K562 (cell line): ENCODE measurements at regions not wholly inside any gene's neighbourhood (a gene's known extent, or its start where the extent isn't known, plus 50 kb on each side); places are given as distances from the start of the nearest gene placed in this dataset.

Experiments used
- ATAC-seq: fragments of 200-7000 bp; cut with Tn5 transposase; 3 replicates; pipeline ENCODE4 v1.9.1; 2020; ENCODE audit warnings: moderate library complexity
- BruUV-seq: library from RNA; stranded (reverse); fragments of 400-500 nt; replicated peaks from 2 replicates; lab custom pipeline; 2021; lab: Mats Ljungman, UMichigan
- CTCF ChIA-PET: fragments of 300-600 bp; formaldehyde crosslinking; extraction: SDS; loops from one replicate; lab custom pipeline; 2021; ENCODE audit warnings: low intra/inter-chr PET ratio; lab: Yijun Ruan, JAX
- POLR2A ChIA-PET: fragments of 300-600, 350-650 bp; sonication (Branson Sonifier 250); formaldehyde crosslinking; extraction: SDS; loops from one replicate; lab custom pipeline; 2021; ENCODE audit warnings: antibody characterized with exemption, inconsistent platforms; lab: Yijun Ruan, JAX
- DNase-seq, 4 experiments: peaks; one replicate each; pipeline versions ENCODE4 v3.0.0 to v3.0.0-alpha.2; 2011 to 2018; ENCODE audit warnings: low spot score in 3 of 4, mixed read lengths in 3 of 4; ENCODE audit errors: extremely low read depth in 1 of 4
- FAIRE-seq: peaks from 2 replicates; lab custom pipeline; 2011; peaks lifted over from hg19 to GRCh38; lab: Jason Lieb, UNC
- H2AFZ ChIP-seq: 2 replicates; pipeline ENCODE4 v1.6.0; 2011; ENCODE audit warnings: low read depth, low read length, control low read depth, inconsistent platforms
- H3K27ac ChIP-seq: fragments of 200-600 bp; 3 replicates; pipeline ENCODE4 v1.8.0; 2011; ENCODE audit warnings: low read depth, mild to moderate bottlenecking, control low read depth, inconsistent platforms, low read length, moderate library complexity, mixed read lengths; ENCODE audit errors: extremely low read depth
- H3K27me3 ChIP-seq, 2 experiments: fragments of 300-600 bp in 1 of 2; 2 replicates in 1 of 2; 3 replicates in 1 of 2; pipeline versions ENCODE4 v1.6.0 to v1.8.0; 2011; ENCODE audit warnings: inconsistent platforms in 2 of 2, low read length in 2 of 2, mild to moderate bottlenecking in 1 of 2, mixed read lengths in 1 of 2, moderate library complexity in 1 of 2; ENCODE audit not compliant: control insufficient read depth in 2 of 2, insufficient read depth in 2 of 2
- H3K36me3 ChIP-seq: fragments of 300-600 bp; 3 replicates; pipeline ENCODE4 v1.8.0; 2011; ENCODE audit warnings: mild to moderate bottlenecking, low read length, inconsistent platforms; ENCODE audit not compliant: control insufficient read depth, insufficient read depth
- H3K4me1 ChIP-seq, 2 experiments: fragments of 200-600 bp in 1 of 2; replicated peaks in 1 of 2; 2 replicates in 1 of 2; 3 replicates in 1 of 2; pipeline versions ENCODE4 v1.5.1 to v1.8.0; 2011; ENCODE audit warnings: inconsistent platforms in 2 of 2, low read length in 2 of 2, mild to moderate bottlenecking in 1 of 2, mixed read lengths in 1 of 2, moderate library complexity in 1 of 2; ENCODE audit not compliant: control insufficient read depth in 2 of 2, insufficient read depth in 2 of 2
- H3K4me2 ChIP-seq: 2 replicates; pipeline ENCODE4 v1.6.1; 2011; ENCODE audit warnings: low read length, control low read depth, inconsistent platforms, mixed read lengths; ENCODE audit not compliant: insufficient read depth
- H3K4me3 ChIP-seq: fragments of 200-600 bp; sonication (generic), shearing (Covaris generic); 2 replicates; pipeline ENCODE4 v1.5.1; 2016; ENCODE audit warnings: control low read depth, inconsistent platforms
- H3K79me2 ChIP-seq: fragments of 200-600 bp; 3 replicates; pipeline ENCODE4 v1.8.0; 2011; ENCODE audit warnings: low read length, inconsistent platforms; ENCODE audit not compliant: control insufficient read depth, insufficient read depth
- H3K9ac ChIP-seq, 2 experiments: 2 replicates each; pipeline versions ENCODE4 v1.6.0 to v1.6.1; 2011; ENCODE audit warnings: low read depth in 2 of 2, low read length in 2 of 2, control low read depth in 1 of 2, inconsistent platforms in 1 of 2, mild to moderate bottlenecking in 1 of 2, mixed read lengths in 1 of 2; ENCODE audit not compliant: insufficient read depth in 1 of 2
- H3K9me1 ChIP-seq: one replicate; pipeline ENCODE4 v1.6.0; 2011; ENCODE audit warnings: inconsistent platforms, mild to moderate bottlenecking, low read length, moderate library complexity; ENCODE audit not compliant: control insufficient read depth, insufficient read depth
- H3K9me3 ChIP-seq: replicated peaks from 2 replicates; pipeline ENCODE4 v1.5.1; 2011; ENCODE audit warnings: low read depth, low read length, inconsistent platforms; ENCODE audit not compliant: control insufficient read depth, insufficient read depth
- H4K20me1 ChIP-seq: replicated peaks from 2 replicates; pipeline ENCODE4 v1.6.1; 2011; ENCODE audit warnings: low read length, inconsistent platforms, mixed read lengths; ENCODE audit not compliant: control insufficient read depth, insufficient read depth
- ATF7 ChIP-seq: fragments of 450-650 bp; IDR thresholded peaks from 2 replicates; pipeline ENCODE4 v1.7.1; 2014; ENCODE audit warnings: mild to moderate bottlenecking, moderate library complexity
- EP400 ChIP-seq: fragments of 450-650 bp; IDR thresholded peaks from 2 replicates; pipeline ENCODE4 v1.6.1; 2017; ENCODE audit warnings: antibody characterized with exemption, mild to moderate bottlenecking, moderate library complexity
- ILK ChIP-seq: fragments of 450-650 bp; IDR thresholded peaks from 2 replicates; pipeline ENCODE4 v1.6.1; 2016; ENCODE audit warnings: missing genetic modification characterization, low read depth, mild to moderate bottlenecking, missing compliant biosample characterization, moderate library complexity, borderline replicate concordance
- JUNB ChIP-seq: fragments of 450-650 bp; formaldehyde crosslinking; conservative IDR thresholded peaks from 2 replicates; pipeline ENCODE4 v1.4.0; 2020; ENCODE audit warnings: mild to moderate bottlenecking
- RBBP5 ChIP-seq: fragments of 200-600 bp; sonication (generic); IDR thresholded peaks from 2 replicates; pipeline ENCODE4 v1.6.1; 2012; ENCODE audit warnings: borderline replicate concordance, mild to moderate bottlenecking, low read length, control low read depth, inconsistent platforms; ENCODE audit not compliant: insufficient read depth, poor library complexity, severe bottlenecking
- SUPT5H ChIP-seq: fragments of 450-650 bp; IDR thresholded peaks from 2 replicates; pipeline ENCODE4 v1.6.1; 2016
- XRCC3 ChIP-seq: fragments of 450-650 bp; IDR thresholded peaks from 2 replicates; pipeline ENCODE4 v1.6.1; 2017; ENCODE audit warnings: mild to moderate bottlenecking, moderate library complexity
- ZC3H8 ChIP-seq: fragments of 450-650 bp; IDR thresholded peaks from 2 replicates; pipeline ENCODE4 v1.6.1; 2017
- ZNF3 ChIP-seq: fragments of 250-450 bp; sonication (Bioruptor Pico); IDR thresholded peaks from 2 replicates; pipeline ENCODE4 v1.5.0; 2021; ENCODE audit warnings: mild to moderate bottlenecking, moderate library complexity
- WGBS: fragments of 100-300 bp; shearing (Covaris generic); methylation state at CpG from one replicate; pipeline ENCODE4 v1.1.6; 2016; ENCODE audit warnings: low coverage, mixed read lengths; ENCODE audit not compliant: insufficient coverage; ENCODE audit errors: missing lambda C conversion rate; 5-methylcytosine and 5-hydroxymethylcytosine counted together
- in situ Hi-C: fragments of 300-500 bp; cut with MboI; formaldehyde crosslinking; loops from 4 replicates; pipeline ENCODE4 v1.15.0; 2018; ENCODE audit warnings: inconsistent platforms, mixed read lengths
- intact Hi-C: fragments of 100-400 bp; cut with micrococcal nuclease; formaldehyde crosslinking; loops from 2 replicates; pipeline ENCODE4 v1.14.2; 2022
- TF ChIP-seq, protein P1 (sequence below): fragments of 450-650 bp; IDR thresholded peaks from 2 replicates; pipeline ENCODE4 v1.6.1; 2018; ENCODE audit not compliant: partially characterized antibody

DNA sequence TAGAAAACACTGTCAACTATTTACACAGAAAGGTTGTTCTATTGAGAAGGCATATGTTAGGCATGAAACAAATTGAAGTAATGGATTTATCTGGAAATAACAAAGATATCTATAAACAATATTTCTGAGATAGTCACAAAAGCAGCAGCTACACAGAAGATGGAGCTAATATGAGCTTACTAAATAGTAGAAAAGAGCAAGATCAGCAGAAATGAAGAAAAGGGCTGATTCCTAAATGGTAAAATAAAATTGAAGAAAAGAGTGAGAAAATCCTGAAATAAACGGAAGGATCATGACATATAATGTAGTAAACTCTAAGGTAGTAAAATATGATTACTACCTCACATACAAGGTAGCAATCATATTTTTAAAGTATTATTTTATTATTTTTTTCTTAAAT, 1263.9 kb downstream of the FSCB start:
- Histone ChIP-seq H3K27me3 (no peaks in the 10 kb centered on the region), H3K9ac (no peak overlapping the region), H3K36me3 (no peaks in the 10 kb centered on the region), H3K4me3 (no peak overlapping the region), H4K20me1 (no peaks in the 10 kb centered on the region), H3K4me1 (no peaks in the 10 kb centered on the region), H2AFZ (no peak overlapping the region), H3K27ac (no peak overlapping the region), H3K9me1 (no peaks in the 10 kb centered on the region), H3K4me2 (no peak overlapping the region), H3K79me2 (no peaks in the 10 kb centered on the region), H3K9me3 (no peaks in the 10 kb centered on the region)
- intact Hi-C loops (no loop called here), in situ Hi-C loops (no loop called here)
- CTCF ChIA-PET, result no interaction called here
- no peak for TF ChIP-seq ZC3H8
- no peak for TF ChIP-seq SUPT5H
- no peak for TF ChIP-seq ZNF3 (CRISPR knock-in tag)
- TF ChIP-seq, protein P1, sequence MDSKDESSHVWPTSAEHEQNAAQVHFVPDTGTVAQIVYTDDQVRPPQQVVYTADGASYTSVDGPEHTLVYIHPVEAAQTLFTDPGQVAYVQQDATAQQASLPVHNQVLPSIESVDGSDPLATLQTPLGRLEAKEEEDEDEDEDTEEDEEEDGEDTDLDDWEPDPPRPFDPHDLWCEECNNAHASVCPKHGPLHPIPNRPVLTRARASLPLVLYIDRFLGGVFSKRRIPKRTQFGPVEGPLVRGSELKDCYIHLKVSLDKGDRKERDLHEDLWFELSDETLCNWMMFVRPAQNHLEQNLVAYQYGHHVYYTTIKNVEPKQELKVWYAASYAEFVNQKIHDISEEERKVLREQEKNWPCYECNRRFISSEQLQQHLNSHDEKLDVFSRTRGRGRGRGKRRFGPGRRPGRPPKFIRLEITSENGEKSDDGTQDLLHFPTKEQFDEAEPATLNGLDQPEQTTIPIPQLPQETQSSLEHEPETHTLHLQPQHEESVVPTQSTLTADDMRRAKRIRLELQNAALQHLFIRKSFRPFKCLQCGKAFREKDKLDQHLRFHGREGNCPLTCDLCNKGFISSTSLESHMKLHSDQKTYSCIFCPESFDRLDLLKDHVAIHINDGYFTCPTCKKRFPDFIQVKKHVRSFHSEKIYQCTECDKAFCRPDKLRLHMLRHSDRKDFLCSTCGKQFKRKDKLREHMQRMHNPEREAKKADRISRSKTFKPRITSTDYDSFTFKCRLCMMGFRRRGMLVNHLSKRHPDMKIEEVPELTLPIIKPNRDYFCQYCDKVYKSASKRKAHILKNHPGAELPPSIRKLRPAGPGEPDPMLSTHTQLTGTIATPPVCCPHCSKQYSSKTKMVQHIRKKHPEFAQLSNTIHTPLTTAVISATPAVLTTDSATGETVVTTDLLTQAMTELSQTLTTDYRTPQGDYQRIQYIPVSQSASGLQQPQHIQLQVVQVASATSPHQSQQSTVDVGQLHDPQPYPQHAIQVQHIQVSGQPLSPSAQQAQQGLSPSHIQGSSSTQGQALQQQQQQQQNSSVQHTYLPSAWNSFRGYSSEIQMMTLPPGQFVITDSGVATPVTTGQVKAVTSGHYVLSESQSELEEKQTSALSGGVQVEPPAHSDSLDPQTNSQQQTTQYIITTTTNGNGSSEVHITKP, result no peak
- TF ChIP-seq ILK (tag), result no peak
- no peak for TF ChIP-seq ATF7
- TF ChIP-seq EP400, result no peak
- TF ChIP-seq XRCC3, result no peak
- TF ChIP-seq JUNB (CRISPR knock-in tag), result no peak
- TF ChIP-seq RBBP5, result no peak
- DNase-seq (no peak), ATAC-seq (no peak), FAIRE-seq (no peak)
- no TSS peak for BruUV-seq
- WGBS, result 0% methylated on average over 1 of the region's 1 CpG
- POLR2A ChIA-PET, result no interaction called here
